ENCODE measurements at regions not wholly inside any gene's neighbourhood (a gene's known extent, or its start where the extent isn't known, plus 50 kb on each side); places are given as distances from the start of the nearest gene placed in this dataset.

- Histone ChIP-seq H3K27ac (no peak overlapping the region), H3K27me3 (no peaks in the 10 kb centered on the region), H3K4me1 (no peaks in the 10 kb centered on the region), H3K4me3 (no peak overlapping the region), H3K36me3 (no peaks in the 10 kb centered on the region), H3K9me3 (no peaks in the 10 kb centered on the region)
- no peak for TF ChIP-seq POLR2A (IDR thresholded peaks at IDR 0.05)
- TF ChIP-seq CTCF (IDR thresholded peaks at IDR 0.05): no peak
- DNase-seq: no peak
Observed at GRCh38 chr4:157912212-157912611, 260.6 kb downstream of the GASK1B start.

GRCh38 chr4:157911662-157912061 is 261.2 kb downstream of the GASK1B start:
- Histone ChIP-seq H3K4me3 (no peak overlapping the region), H3K9me3 (no peaks in the 10 kb centered on the region), H3K36me3 (no peaks in the 10 kb centered on the region), H3K27ac (no peak overlapping the region), H3K27me3 (no peaks in the 10 kb centered on the region), H3K4me1 (no peaks in the 10 kb centered on the region)
- no peak for TF ChIP-seq POLR2A (IDR thresholded peaks at IDR 0.05)
- TF ChIP-seq CTCF (IDR thresholded peaks at IDR 0.05): no peak
- DNase-seq: no peak

GRCh38 chr4:157908691-157909090 is 264.1 kb downstream of the GASK1B start:
- H3K4me1 ChIP-seq: no peaks in the 10 kb centered on the region
- H3K27ac ChIP-seq: no peak overlapping the region
- no peaks in the 10 kb centered on the region for H3K9me3 ChIP-seq
- no peaks in the 10 kb centered on the region for H3K27me3 ChIP-seq
- DNase-seq: no peak
- no peak overlapping the region for H3K4me3 ChIP-seq
- TF ChIP-seq CTCF (IDR thresholded peaks at IDR 0.05): no peak
- TF ChIP-seq POLR2A (IDR thresholded peaks at IDR 0.05): no peak
- no peaks in the 10 kb centered on the region for H3K36me3 ChIP-seq

DNA sequence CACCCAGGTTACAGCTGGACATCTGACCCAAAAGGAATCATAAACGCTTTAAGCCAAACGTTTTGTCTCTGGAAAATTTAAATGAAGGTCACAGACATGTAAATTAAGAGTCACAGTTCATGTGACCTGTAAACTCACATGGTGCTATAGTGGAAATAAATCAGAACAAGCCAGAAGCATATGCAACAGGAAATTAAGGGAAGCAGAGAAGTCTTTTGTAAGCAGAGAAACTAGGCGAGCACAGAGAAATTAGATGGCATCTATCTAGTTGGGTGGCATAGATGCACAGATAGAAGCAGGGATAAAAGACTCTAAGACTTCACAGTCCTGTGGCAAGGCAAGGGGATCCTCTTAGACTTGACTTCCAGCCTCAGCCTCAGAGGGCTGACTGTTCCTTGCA is 264.8 kb downstream of the GASK1B start:
- DNase-seq: no peak
- Histone ChIP-seq H3K4me1 (no peaks in the 10 kb centered on the region), H3K4me3 (no peak overlapping the region), H3K27me3 (no peaks in the 10 kb centered on the region), H3K36me3 (no peaks in the 10 kb centered on the region), H3K9me3 (no peaks in the 10 kb centered on the region), H3K27ac (no peak overlapping the region)
- TF ChIP-seq CTCF (IDR thresholded peaks at IDR 0.05) (no peak), POLR2A (IDR thresholded peaks at IDR 0.05) (no peak)

- Histone ChIP-seq H3K36me3 (no peaks in the 10 kb centered on the region), H3K27ac (no peak overlapping the region), H3K4me3 (no peak overlapping the region), H3K9me3 (no peaks in the 10 kb centered on the region), H3K4me1 (no peaks in the 10 kb centered on the region), H3K27me3 (no peaks in the 10 kb centered on the region)
- TF ChIP-seq CTCF (IDR thresholded peaks at IDR 0.05) (no peak), POLR2A (IDR thresholded peaks at IDR 0.05) (no peak)
- DNase-seq: no peak
Observed at GRCh38 chr4:157907226-157907946, 265.4 kb downstream of the GASK1B start.
